Activated naive CD4-positive, alpha-beta T cell treated with anti-CD3 and anti-CD28 coated beads, Interleukin-2, amount 10 ng/mL, durations not matched to agents 7 days and 5 days (primary cell): ENCODE measurements at regions not wholly inside any gene's neighbourhood (a gene's known extent, or its start where the extent isn't known, plus 50 kb on each side); places are given as distances from the start of the nearest gene placed in this dataset.
"Not testable (repeated sequence)": the region's sequence is repeated elsewhere in the genome, so short reads cannot be mapped to it uniquely, and the experiment has no call there.

ENCODE experiments used
- CTCF ChIA-PET: fragments of 350-600 bp; sonication (Branson Sonifier 250); formaldehyde crosslinking; loops from one replicate; lab custom pipeline; 2021; ENCODE audit warnings: antibody characterized with exemption; lab: Charles Lee
- DNase-seq: peaks from one replicate; pipeline ENCODE4 v3.0.0-alpha.2; 2020
- H3K27ac Mint-ChIP-seq: one replicate; pipeline ENCODE4 v1.8.0; 2021; ENCODE audit warnings: mild to moderate bottlenecking, moderate library complexity, mixed read lengths
- H3K27me3 Mint-ChIP-seq: one replicate; pipeline ENCODE4 v1.8.0; 2021; ENCODE audit warnings: mild to moderate bottlenecking, mixed read lengths
- H3K36me3 Mint-ChIP-seq: one replicate; pipeline ENCODE4 v1.8.0; 2021; ENCODE audit warnings: mixed read lengths
- H3K4me1 Mint-ChIP-seq: one replicate; pipeline ENCODE4 v1.8.0; 2021; ENCODE audit warnings: mixed read lengths
- H3K4me3 Mint-ChIP-seq: one replicate; pipeline ENCODE4 v1.8.0; 2021; ENCODE audit warnings: mild to moderate bottlenecking, moderate library complexity, mixed read lengths
- H3K9me3 Mint-ChIP-seq: one replicate; pipeline ENCODE4 v1.8.0; 2021; ENCODE audit warnings: mixed read lengths

GRCh38 chrY:26638063-26638462, 1016.1 kb downstream of the CDY1 start:
- CTCF ChIA-PET, result no interaction called here
- Mint-ChIP-seq H3K27ac (no peak overlapping the region), H3K4me3 (no peak overlapping the region), H3K36me3 (peaks cover 5% of the 10 kb centered on the region), H3K27me3 (no peaks in the 10 kb centered on the region), H3K9me3 (peaks cover 56% of the 10 kb centered on the region), H3K4me1 (no peaks in the 10 kb centered on the region)
- DNase-seq, result no peak

DNA sequence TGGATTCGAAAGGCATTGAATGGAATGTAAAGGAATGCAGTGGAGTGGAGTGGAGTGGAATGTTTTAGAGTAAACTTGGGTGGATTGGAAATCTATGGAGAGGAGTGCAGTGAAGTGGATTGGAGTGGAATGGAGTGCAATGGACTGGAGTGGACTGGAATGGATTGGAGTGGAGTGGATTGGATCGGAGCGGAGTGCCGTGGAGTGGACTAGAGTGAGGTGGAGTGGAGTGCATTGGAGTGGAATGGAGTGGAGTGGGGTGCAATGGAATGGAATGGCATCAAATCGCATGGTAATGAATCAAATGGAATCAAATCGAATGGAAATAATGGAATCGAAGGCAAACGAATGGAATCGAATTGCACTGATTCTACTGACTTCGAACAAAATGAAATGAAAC, 1023.9 kb downstream of the CDY1 start:
- H3K36me3 Mint-ChIP-seq, H3K4me3 Mint-ChIP-seq, H3K4me1 Mint-ChIP-seq, CTCF ChIA-PET, H3K27ac Mint-ChIP-seq, H3K27me3 Mint-ChIP-seq, DNase-seq: not testable (repeated sequence)
- peaks cover 36% of the 10 kb centered on the region for H3K9me3 Mint-ChIP-seq

DNA sequence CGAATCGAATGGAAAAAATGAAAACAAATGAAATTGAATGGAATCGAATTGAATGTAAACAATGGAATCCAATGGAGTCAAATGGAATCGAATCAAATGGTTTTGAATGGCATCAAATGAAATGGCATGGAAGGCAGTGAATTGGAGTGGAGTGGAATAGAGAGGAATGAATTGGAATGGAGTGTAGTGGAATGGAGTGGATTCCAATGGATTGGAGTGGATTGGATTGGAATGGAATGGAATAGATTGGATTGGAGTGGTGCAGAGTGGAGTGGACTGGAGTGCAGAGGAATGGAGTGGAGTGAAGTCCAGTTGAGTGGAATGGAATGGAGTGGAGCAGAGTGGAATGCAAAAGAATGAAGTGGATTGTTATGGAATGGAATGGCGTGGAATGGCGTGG, 1026.3 kb downstream of the CDY1 start:
- peaks cover 36% of the 10 kb centered on the region for H3K9me3 Mint-ChIP-seq
- H3K4me3 Mint-ChIP-seq, CTCF ChIA-PET, H3K36me3 Mint-ChIP-seq, H3K27ac Mint-ChIP-seq, H3K27me3 Mint-ChIP-seq, H3K4me1 Mint-ChIP-seq, DNase-seq: not testable (repeated sequence)

DNA sequence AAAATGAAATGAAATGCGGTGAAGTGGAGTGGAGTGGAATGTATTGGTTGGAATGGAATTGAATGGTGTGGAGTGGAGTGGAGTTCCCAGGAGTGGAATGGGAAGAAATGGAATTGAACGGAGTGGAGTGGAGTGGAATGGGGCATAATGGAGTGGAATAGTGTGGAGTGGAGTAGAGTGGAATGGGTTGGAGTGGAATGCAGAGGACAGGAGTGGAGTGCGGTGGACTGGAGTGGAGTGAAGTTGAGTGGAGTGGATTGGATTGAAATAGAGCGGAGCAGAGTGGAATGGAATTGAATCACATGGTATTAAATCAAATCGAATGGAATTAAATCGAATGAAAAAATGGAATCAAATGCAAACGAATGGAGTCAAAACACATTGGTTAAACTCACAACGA, 1042.3 kb downstream of the CDY1 start:
- DNase-seq, CTCF ChIA-PET, H3K4me3 Mint-ChIP-seq, H3K4me1 Mint-ChIP-seq, H3K27ac Mint-ChIP-seq, H3K27me3 Mint-ChIP-seq, H3K36me3 Mint-ChIP-seq: not testable (repeated sequence)
- peaks cover 58% of the 10 kb centered on the region for H3K9me3 Mint-ChIP-seq

- H3K27ac Mint-ChIP-seq, DNase-seq, H3K4me1 Mint-ChIP-seq, CTCF ChIA-PET, H3K27me3 Mint-ChIP-seq, H3K4me3 Mint-ChIP-seq: not testable (repeated sequence)
- Mint-ChIP-seq H3K9me3 (peaks cover 64% of the 10 kb centered on the region), H3K36me3 (peaks cover 19% of the 10 kb centered on the region)
Observed at GRCh38 chrY:26666691-26667090, 1044.8 kb downstream of the CDY1 start.

DNA sequence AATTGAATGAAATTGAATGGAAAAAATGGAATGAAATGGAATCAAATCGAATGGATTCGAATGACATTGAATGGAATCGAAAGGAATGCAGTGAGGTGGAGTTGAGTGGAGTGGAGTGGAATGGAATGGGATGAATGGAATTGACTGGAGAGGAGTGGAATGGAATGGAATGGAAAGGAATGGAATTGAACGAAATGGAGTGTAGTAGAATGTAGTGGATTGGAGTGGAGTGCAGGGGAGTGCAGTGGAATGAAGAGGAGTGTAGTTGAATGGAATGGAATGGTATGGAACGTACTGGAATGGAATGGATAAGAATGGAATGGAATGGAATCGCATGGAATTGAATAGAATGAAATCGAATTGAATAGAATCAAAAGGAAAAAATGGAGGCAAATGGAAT, 1047.3 kb downstream of the CDY1 start:
- H3K27ac Mint-ChIP-seq, CTCF ChIA-PET: not testable (repeated sequence)

DNA sequence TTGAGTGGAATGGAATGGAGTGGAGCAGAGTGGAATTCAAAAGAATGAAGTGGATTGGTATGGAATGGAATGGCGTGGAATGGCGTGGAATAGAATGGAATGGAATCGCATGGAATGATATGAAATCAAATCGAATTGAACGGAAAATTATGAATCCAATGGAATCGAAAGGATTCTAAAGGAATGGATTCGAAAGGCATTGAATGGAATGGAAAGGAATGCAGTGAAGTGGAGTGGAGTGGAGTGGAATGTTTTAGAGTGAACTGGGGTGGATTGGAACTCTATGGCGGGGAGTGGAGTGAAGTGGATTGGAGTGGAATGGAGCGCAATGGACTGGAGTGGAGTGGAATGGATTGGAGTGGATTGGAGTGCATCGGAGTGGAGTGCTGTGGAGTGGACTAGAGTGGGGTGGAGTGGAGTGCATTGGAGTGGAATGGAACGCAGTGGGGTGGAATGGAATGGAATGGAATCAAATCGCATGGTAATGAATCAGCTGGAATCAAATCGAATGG, 1048.5 kb downstream of the CDY1 start:
- H3K27me3 Mint-ChIP-seq, H3K4me1 Mint-ChIP-seq, H3K27ac Mint-ChIP-seq, H3K4me3 Mint-ChIP-seq, CTCF ChIA-PET: not testable (repeated sequence)
- peak; percentile 39 for DNase-seq
- peaks cover 16% of the 10 kb centered on the region for H3K36me3 Mint-ChIP-seq
- H3K9me3 Mint-ChIP-seq, result peaks cover 38% of the 10 kb centered on the region

More for the DNA sequence above, 1047.3 kb downstream of the CDY1 start:
- H3K4me3 Mint-ChIP-seq, H3K4me1 Mint-ChIP-seq, DNase-seq, H3K27me3 Mint-ChIP-seq: not testable (repeated sequence)
- peaks cover 48% of the 10 kb centered on the region for H3K9me3 Mint-ChIP-seq
- H3K36me3 Mint-ChIP-seq, result peaks cover 17% of the 10 kb centered on the region

DNA sequence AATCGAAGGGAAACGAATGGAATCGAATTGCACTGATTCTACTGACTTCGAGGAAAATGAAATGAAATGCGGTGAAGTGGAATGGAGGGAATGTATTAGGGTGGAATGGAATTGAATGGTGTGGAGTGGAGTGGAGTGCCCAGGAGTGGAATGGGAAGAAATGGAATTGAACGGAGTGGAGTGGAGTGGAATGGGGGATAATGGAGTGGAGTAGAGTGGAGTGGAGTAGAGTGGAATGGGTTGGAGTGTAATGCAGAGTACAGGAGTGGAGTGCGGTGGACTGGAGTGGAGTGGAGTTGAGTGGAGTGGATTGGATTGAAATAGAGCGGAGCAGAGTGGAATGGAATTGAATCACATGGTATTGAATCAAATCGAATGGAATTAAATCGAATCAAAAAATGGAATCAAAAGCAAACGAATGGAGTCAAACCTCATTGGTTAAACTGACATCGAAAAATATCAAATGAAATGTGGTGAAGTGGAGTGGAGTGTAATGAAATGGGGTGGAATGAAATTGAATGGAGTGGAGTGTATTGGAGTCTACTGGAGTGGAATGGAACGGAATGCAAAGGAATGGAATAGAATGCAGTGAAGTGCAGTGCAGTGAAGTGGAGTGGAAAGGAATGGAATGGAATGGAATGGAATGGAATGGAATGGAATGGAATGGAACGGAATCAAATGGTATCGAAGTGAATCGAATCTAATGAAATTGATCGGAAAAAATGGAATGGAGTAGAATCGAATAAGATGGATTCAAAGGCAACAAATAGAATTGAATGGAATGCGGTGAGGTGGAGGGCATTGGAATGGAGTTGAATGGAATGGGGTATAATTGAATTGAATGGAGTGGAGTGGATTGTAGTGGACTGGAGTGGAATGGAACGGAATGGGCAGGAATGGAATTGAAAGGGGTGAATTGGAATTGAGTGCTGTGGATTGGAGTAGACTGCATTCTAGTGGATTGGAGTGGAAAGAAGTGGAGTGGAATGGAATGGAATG, 1049.3 kb downstream of the CDY1 start:
- H3K27ac Mint-ChIP-seq, H3K27me3 Mint-ChIP-seq, H3K4me1 Mint-ChIP-seq, CTCF ChIA-PET, H3K4me3 Mint-ChIP-seq: not testable (repeated sequence)
- peak; percentile 40 for DNase-seq
- Mint-ChIP-seq H3K36me3 (peaks cover 16% of the 10 kb centered on the region), H3K9me3 (peaks cover 37% of the 10 kb centered on the region)
